GM21381 (cell line): ENCODE measurements at regions not wholly inside any gene's neighbourhood (a gene's known extent, or its start where the extent isn't known, plus 50 kb on each side); places are given as distances from the start of the nearest gene placed in this dataset.

Source experiments
- ATAC-seq: cut with Tn5 transposase; IDR thresholded peaks from one replicate; pipeline ENCODE4 v1.9.1; 2021; ENCODE audit warnings: mild to moderate bottlenecking, moderate library complexity; ENCODE audit not compliant: unreplicated experiment

GRCh38 chr15:35842631-35843030, 296.7 kb upstream of the DPH6 start:
- ATAC-seq, result no peak

- ATAC-seq, result no peak
These were observed 297.5 kb upstream of the DPH6 start for GRCh38 chr15:35843498-35843897.

GRCh38 chr15:35850284-35850683, 304.3 kb upstream of the DPH6 start:
- no peak for ATAC-seq

GRCh38 chr15:35851491-35851890, 305.5 kb upstream of the DPH6 start:
- no peak for ATAC-seq

GRCh38 chr15:35852818-35853624, 307.1 kb upstream of the DPH6 start:
- ATAC-seq, result no peak

- no peak for ATAC-seq
These were observed 308.4 kb upstream of the DPH6 start for GRCh38 chr15:35854316-35854715.

GRCh38 chr15:35857567-35858226, 311.7 kb upstream of the DPH6 start:
- ATAC-seq, result no peak

- ATAC-seq, result no peak
These were observed 312.7 kb upstream of the DPH6 start for GRCh38 chr15:35858707-35859106.

- no peak for ATAC-seq
These were observed 317.7 kb upstream of the DPH6 start for GRCh38 chr15:35863655-35864054.

GRCh38 chr15:35867356-35867755, 321.4 kb upstream of the DPH6 start:
- no peak for ATAC-seq

- ATAC-seq, result no peak
These were observed 325.3 kb upstream of the DPH6 start for GRCh38 chr15:35871282-35871681.

- ATAC-seq, result no peak
These were observed 325.8 kb upstream of the DPH6 start for GRCh38 chr15:35871812-35872211.

- ATAC-seq, result no peak
These were observed 326.6 kb upstream of the DPH6 start for GRCh38 chr15:35872577-35872976.

- ATAC-seq, result no peak
These were observed 328.4 kb upstream of the DPH6 start for GRCh38 chr15:35874260-35874905.

- no peak for ATAC-seq
These were observed 330.8 kb upstream of the DPH6 start for GRCh38 chr15:35876762-35877161.

GRCh38 chr15:35880896-35881295, 334.9 kb upstream of the DPH6 start:
- ATAC-seq, result no peak

GRCh38 chr15:35885870-35886269, 339.9 kb upstream of the DPH6 start:
- no peak for ATAC-seq

GRCh38 chr15:35886765-35887164, 340.8 kb upstream of the DPH6 start:
- no peak for ATAC-seq

GRCh38 chr15:35888815-35889214, 342.9 kb upstream of the DPH6 start:
- ATAC-seq, result no peak

- ATAC-seq, result no peak
These were observed 361.5 kb upstream of the DPH6 start for GRCh38 chr15:35907511-35907910.

GRCh38 chr15:35909414-35909813, 363.4 kb upstream of the DPH6 start:
- no peak for ATAC-seq

- no peak for ATAC-seq
These were observed 364.3 kb upstream of the DPH6 start for GRCh38 chr15:35910227-35910626.
